Uterus (tissue), 2 donors: ENCODE measurements at regions not wholly inside any gene's neighbourhood (a gene's known extent, or its start where the extent isn't known, plus 50 kb on each side); places are given as distances from the start of the nearest gene placed in this dataset.

Source experiments
- POLR2A ChIP-seq, 2 donors: fragments of 450-650 bp; IDR thresholded peaks; one replicate each; pipeline ENCODE4 v1.6.1; 2016; ENCODE audit warnings: antibody characterized with exemption in 2 of 2, mild to moderate bottlenecking in 1 of 2, moderate library complexity in 1 of 2
- TF ChIP-seq, protein P1 (sequence below), 4 experiments: fragments of 200-600 bp in 2 of 4; fragments of 450-650 bp in 2 of 4; sonication (generic) in 2 of 4; IDR thresholded peaks; one replicate each; pipeline ENCODE4 v1.5.1; 2016 to 2019; ENCODE audit warnings: antibody characterized with exemption in 4 of 4, mild to moderate bottlenecking in 2 of 4, moderate library complexity in 1 of 4

DNA sequence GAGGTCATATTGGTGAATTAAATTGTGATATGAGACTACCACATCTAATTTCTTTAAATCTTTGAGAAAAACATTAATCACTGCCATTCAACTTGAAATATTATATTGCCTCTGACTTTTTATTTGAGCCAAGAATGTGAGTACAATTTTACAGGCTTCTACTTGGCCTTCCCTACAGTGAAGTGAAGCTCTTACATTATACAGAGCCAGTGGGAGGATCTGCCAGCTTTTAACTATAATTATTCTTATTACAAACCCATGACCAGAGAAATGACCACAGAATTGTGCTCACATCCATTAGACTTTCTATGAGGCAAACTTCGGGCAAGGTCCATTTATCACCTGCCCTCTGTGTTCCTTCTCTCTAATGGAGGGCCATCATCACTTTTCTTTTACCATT is 114.2 kb downstream of the RERGL start:
- no peak for TF ChIP-seq POLR2A (IDR thresholded peaks at IDR 0.05)
- TF ChIP-seq, protein P1, sequence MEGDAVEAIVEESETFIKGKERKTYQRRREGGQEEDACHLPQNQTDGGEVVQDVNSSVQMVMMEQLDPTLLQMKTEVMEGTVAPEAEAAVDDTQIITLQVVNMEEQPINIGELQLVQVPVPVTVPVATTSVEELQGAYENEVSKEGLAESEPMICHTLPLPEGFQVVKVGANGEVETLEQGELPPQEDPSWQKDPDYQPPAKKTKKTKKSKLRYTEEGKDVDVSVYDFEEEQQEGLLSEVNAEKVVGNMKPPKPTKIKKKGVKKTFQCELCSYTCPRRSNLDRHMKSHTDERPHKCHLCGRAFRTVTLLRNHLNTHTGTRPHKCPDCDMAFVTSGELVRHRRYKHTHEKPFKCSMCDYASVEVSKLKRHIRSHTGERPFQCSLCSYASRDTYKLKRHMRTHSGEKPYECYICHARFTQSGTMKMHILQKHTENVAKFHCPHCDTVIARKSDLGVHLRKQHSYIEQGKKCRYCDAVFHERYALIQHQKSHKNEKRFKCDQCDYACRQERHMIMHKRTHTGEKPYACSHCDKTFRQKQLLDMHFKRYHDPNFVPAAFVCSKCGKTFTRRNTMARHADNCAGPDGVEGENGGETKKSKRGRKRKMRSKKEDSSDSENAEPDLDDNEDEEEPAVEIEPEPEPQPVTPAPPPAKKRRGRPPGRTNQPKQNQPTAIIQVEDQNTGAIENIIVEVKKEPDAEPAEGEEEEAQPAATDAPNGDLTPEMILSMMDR (IDR thresholded peaks at IDR 0.05): no peak
